ENCODE measurements at regions not wholly inside any gene's neighbourhood (a gene's known extent, or its start where the extent isn't known, plus 50 kb on each side); places are given as distances from the start of the nearest gene placed in this dataset.

DNA sequence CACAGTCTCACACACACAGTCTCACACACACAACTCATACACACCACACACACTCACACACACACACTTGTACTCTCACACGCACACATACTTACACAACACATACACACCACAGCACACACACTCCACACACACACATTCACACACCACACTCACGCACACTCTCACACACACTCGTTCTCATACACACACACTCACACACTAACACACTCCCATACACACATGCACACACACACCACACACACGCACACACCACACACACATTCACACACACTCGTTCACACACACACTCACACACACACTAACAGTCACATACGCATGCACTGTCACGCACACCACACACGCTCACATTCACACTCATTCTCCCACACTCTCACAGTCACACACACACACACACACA, 109.8 kb downstream of the PRLHR start:
- no peaks in the 10 kb centered on the region for H3K9me3 ChIP-seq (ENCODE audit: control insufficient read depth in 2 of 2, low read length in 2 of 2)
- H3K4me1 ChIP-seq (ENCODE audit: control insufficient read depth in 2 of 2, insufficient read depth in 2 of 2, low read length in 2 of 2) = no peaks in the 10 kb centered on the region
- H3K9ac ChIP-seq (ENCODE audit: low read depth in 1 of 2, low read length in 2 of 2) = no peak overlapping the region
- H3K36me3 ChIP-seq (ENCODE audit: control insufficient read depth in 2 of 2, insufficient read depth in 2 of 2, low read length in 2 of 2) = no peaks in the 10 kb centered on the region
- no peaks in the 10 kb centered on the region for H3K27me3 ChIP-seq (ENCODE audit: control insufficient read depth in 2 of 2, insufficient read depth in 2 of 2, low read length in 2 of 2)
- no peak overlapping the region for H3K4me3 ChIP-seq (ENCODE audit: low read length in 2 of 2)
- no peak overlapping the region for H3K27ac ChIP-seq (ENCODE audit: low read depth in 2 of 2, low read length in 2 of 2)

DNA sequence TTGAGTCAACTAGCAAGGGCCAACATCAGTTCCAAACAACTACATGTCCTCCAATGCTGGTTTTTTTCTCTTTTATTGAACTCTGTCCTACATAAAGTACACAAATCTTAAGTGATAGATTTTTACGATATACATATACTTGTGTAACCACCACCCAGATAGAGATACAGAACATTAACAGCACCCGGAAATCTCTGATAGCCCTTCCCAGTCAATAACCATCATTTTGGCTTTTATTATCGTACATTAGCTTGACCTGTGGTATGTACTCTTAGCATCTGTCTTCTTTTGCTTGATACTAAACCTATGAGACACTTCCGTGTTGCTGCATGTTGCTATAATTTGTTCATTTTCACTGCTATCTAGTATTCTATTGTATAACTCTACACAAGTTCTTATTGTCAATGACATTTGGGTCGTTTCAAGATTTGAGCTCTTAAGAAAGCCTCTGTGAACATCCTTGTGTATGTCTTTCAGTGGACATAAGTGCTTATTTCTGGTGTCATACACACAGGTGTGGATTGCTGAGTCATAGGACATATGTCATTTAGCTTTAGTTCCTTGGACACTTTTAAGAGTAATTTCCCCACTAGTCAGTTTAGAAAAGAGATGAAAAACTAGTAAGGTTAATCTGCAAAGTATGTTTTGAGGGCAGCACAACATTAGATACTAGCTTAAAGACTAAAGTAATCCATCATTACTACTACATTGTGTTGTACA, 111.1 kb downstream of the PRLHR start:
- no peaks in the 10 kb centered on the region for H3K4me1 ChIP-seq (ENCODE audit: control insufficient read depth in 2 of 2, insufficient read depth in 2 of 2, low read length in 2 of 2)
- H3K4me3 ChIP-seq (ENCODE audit: low read length in 2 of 2) = no peak overlapping the region
- no peaks in the 10 kb centered on the region for H3K27me3 ChIP-seq (ENCODE audit: control insufficient read depth in 2 of 2, insufficient read depth in 2 of 2, low read length in 2 of 2)
- H3K27ac ChIP-seq (ENCODE audit: low read depth in 2 of 2, low read length in 2 of 2) = no peak overlapping the region
- no peak overlapping the region for H3K9ac ChIP-seq (ENCODE audit: low read depth in 1 of 2, low read length in 2 of 2)
- no peaks in the 10 kb centered on the region for H3K9me3 ChIP-seq (ENCODE audit: control insufficient read depth in 2 of 2, low read length in 2 of 2)
- H3K36me3 ChIP-seq (ENCODE audit: control insufficient read depth in 2 of 2, insufficient read depth in 2 of 2, low read length in 2 of 2) = no peaks in the 10 kb centered on the region

DNA sequence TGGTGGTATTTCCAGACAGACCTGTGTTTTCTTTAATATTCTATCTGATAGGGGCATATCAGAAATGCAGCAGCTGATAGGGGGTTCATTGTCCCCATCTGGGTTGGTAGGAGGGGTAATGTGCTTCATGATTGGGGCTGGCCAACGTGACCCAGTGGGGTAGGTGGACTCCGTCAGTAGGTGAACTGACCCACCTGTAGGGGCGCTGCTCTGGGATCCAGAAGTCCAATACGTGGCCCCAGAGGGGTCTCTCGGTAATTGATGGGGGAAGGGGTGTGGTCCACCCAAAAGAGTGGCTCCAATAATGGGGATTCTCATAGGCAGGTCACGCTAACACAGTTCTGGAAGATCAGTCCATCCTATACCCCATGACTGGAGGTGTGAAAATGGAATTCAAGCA, 112.0 kb downstream of the PRLHR start:
- no peaks in the 10 kb centered on the region for H3K36me3 ChIP-seq (ENCODE audit: control insufficient read depth in 2 of 2, insufficient read depth in 2 of 2, low read length in 2 of 2)
- no peaks in the 10 kb centered on the region for H3K9me3 ChIP-seq (ENCODE audit: control insufficient read depth in 2 of 2, low read length in 2 of 2)
- no peaks in the 10 kb centered on the region for H3K27me3 ChIP-seq (ENCODE audit: control insufficient read depth in 2 of 2, insufficient read depth in 2 of 2, low read length in 2 of 2)
- no peak overlapping the region for H3K9ac ChIP-seq (ENCODE audit: low read depth in 1 of 2, low read length in 2 of 2)
- no peak overlapping the region for H3K4me3 ChIP-seq (ENCODE audit: low read length in 2 of 2)
- H3K4me1 ChIP-seq (ENCODE audit: control insufficient read depth in 2 of 2, insufficient read depth in 2 of 2, low read length in 2 of 2) = no peaks in the 10 kb centered on the region
- H3K27ac ChIP-seq (ENCODE audit: low read depth in 2 of 2, low read length in 2 of 2) = no peak overlapping the region

DNA sequence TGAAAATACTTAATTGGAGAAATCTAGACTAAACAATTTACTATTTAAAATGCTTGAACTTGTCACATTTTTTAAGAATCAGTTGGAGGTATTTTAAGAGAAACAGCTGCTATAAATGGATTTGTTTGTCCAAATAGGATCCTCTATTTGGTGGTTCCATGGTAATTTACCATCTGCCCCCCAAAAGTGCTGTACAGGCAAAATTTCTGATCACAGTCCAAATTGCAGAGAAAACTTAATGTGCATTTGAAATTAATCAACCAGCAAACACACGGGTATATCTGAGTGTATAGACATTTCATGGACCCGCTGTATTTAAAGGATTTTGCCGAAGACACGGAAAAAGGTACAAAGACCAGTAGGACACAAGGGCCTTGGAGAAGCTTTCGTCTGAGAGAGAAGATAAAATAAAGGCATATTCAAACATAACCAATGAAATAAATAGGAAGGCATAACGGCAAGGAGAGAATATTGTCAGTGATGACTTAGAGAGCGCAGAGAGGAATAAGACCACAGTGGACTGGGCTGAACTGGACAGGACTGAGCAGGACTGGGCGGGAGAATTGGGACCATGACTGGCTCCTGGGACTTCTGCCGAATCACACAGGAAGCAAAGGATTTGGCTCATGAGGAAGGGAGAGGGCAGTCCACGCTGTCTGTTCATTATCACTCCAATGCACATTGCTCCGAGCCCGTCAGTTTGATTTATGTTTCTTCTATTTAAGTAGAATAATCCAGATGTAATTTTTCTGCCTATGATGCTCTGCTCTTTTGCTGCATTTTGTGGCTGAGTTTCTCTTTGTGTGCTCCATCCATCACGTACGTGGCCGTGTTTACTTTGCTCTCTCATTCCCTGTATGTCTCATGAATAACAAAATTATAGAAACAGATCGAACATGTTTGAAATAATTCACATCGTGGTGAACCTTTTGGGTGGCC, 112.8 kb downstream of the PRLHR start:
- H3K9me3 ChIP-seq (ENCODE audit: control insufficient read depth in 2 of 2, low read length in 2 of 2) = no peaks in the 10 kb centered on the region
- no peaks in the 10 kb centered on the region for H3K27me3 ChIP-seq (ENCODE audit: control insufficient read depth in 2 of 2, insufficient read depth in 2 of 2, low read length in 2 of 2)
- no peak overlapping the region for H3K9ac ChIP-seq (ENCODE audit: low read depth in 1 of 2, low read length in 2 of 2)
- H3K27ac ChIP-seq (ENCODE audit: low read depth in 2 of 2, low read length in 2 of 2) = no peak overlapping the region
- H3K4me1 ChIP-seq (ENCODE audit: control insufficient read depth in 2 of 2, insufficient read depth in 2 of 2, low read length in 2 of 2) = no peaks in the 10 kb centered on the region
- H3K4me3 ChIP-seq (ENCODE audit: low read length in 2 of 2) = no peak overlapping the region
- no peaks in the 10 kb centered on the region for H3K36me3 ChIP-seq (ENCODE audit: control insufficient read depth in 2 of 2, insufficient read depth in 2 of 2, low read length in 2 of 2)

DNA sequence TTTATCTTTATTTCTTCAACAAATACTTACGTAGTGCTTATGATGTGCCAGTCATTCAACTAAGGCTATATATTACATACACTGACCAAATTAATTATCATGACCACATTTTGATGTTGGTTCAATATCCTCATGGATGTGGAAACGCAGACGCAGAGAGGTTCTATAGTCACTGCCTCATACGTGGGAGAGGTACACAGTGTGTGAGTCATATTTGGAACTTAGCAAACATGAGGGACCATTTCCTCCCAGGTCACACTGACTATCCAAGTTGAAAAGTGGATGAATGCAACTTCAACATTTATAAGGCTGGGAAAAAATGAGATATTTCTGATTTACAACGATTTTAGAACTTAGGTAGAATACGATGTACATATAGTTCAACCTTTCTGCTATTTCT, 113.6 kb downstream of the PRLHR start:
- Histone ChIP-seq H3K9me3 (ENCODE audit: control insufficient read depth in 2 of 2, low read length in 2 of 2) (no peaks in the 10 kb centered on the region), H3K27me3 (ENCODE audit: control insufficient read depth in 2 of 2, insufficient read depth in 2 of 2, low read length in 2 of 2) (no peaks in the 10 kb centered on the region), H3K4me3 (ENCODE audit: low read length in 2 of 2) (no peak overlapping the region), H3K4me1 (ENCODE audit: control insufficient read depth in 2 of 2, insufficient read depth in 2 of 2, low read length in 2 of 2) (no peaks in the 10 kb centered on the region), H3K27ac (ENCODE audit: low read depth in 2 of 2, low read length in 2 of 2) (no peak overlapping the region), H3K9ac (ENCODE audit: low read depth in 1 of 2, low read length in 2 of 2) (no peak overlapping the region), H3K36me3 (ENCODE audit: control insufficient read depth in 2 of 2, insufficient read depth in 2 of 2, low read length in 2 of 2) (no peaks in the 10 kb centered on the region)

DNA sequence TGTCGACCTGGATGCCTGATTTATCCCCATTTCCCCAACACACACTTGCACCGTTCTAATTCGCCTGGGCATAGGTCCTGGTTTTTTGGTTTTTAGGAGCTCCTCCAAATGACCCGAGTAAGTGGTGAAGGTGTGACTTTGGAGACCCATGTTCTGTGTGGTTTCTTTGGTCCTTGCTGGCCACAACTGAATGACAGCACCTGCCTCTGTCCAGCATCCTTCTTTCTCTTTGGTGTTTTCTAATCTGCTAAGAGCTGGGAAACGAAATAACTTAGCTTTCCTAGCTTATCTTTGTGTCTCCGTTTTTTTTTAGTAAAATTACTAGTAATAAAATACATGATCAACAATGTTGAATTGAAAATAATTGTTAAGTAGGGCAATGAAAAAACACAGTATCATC, 120.2 kb downstream of the PRLHR start:
- Histone ChIP-seq H3K9ac (ENCODE audit: low read depth in 1 of 2, low read length in 2 of 2) (no peak overlapping the region), H3K36me3 (ENCODE audit: control insufficient read depth in 2 of 2, insufficient read depth in 2 of 2, low read length in 2 of 2) (no peaks in the 10 kb centered on the region), H3K9me3 (ENCODE audit: control insufficient read depth in 2 of 2, low read length in 2 of 2) (peaks cover 0 to 4% of the 10 kb centered on the region in 2 donors), H3K4me3 (ENCODE audit: low read length in 2 of 2) (no peak overlapping the region), H3K27me3 (ENCODE audit: control insufficient read depth in 2 of 2, insufficient read depth in 2 of 2, low read length in 2 of 2) (no peaks in the 10 kb centered on the region), H3K27ac (ENCODE audit: low read depth in 2 of 2, low read length in 2 of 2) (no peak overlapping the region), H3K4me1 (ENCODE audit: control insufficient read depth in 2 of 2, insufficient read depth in 2 of 2, low read length in 2 of 2) (no peaks in the 10 kb centered on the region)

DNA sequence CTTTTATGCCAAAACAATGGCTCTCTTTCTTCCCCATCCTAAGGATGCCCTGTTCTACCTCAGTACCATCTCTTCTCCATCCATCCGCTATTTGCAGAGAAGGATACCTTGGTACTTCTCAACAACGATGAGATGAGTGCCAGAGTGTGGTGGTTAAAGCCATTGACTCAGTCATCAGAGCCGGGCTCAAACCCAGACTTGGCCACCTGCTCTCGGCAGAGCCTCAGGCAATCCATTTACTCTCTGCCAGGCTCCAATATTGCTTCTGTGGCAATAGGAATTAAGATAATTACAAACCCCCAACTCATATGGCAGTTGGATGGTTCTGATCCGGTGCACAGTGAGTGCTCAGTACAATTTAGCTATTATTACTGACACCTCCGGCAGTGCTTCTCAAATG, 121.3 kb downstream of the PRLHR start:
- no peaks in the 10 kb centered on the region for H3K4me1 ChIP-seq (ENCODE audit: control insufficient read depth in 2 of 2, insufficient read depth in 2 of 2, low read length in 2 of 2)
- peaks cover 0 to 4% of the 10 kb centered on the region in 2 donors for H3K27me3 ChIP-seq (ENCODE audit: control insufficient read depth in 2 of 2, insufficient read depth in 2 of 2, low read length in 2 of 2)
- H3K27ac ChIP-seq (ENCODE audit: low read depth in 2 of 2, low read length in 2 of 2) = no peak overlapping the region
- H3K4me3 ChIP-seq (ENCODE audit: low read length in 2 of 2) = no peak overlapping the region
- peaks cover 0 to 4% of the 10 kb centered on the region in 2 donors for H3K9me3 ChIP-seq (ENCODE audit: control insufficient read depth in 2 of 2, low read length in 2 of 2)
- no peak overlapping the region for H3K9ac ChIP-seq (ENCODE audit: low read depth in 1 of 2, low read length in 2 of 2)
- H3K36me3 ChIP-seq (ENCODE audit: control insufficient read depth in 2 of 2, insufficient read depth in 2 of 2, low read length in 2 of 2) = no peaks in the 10 kb centered on the region

DNA sequence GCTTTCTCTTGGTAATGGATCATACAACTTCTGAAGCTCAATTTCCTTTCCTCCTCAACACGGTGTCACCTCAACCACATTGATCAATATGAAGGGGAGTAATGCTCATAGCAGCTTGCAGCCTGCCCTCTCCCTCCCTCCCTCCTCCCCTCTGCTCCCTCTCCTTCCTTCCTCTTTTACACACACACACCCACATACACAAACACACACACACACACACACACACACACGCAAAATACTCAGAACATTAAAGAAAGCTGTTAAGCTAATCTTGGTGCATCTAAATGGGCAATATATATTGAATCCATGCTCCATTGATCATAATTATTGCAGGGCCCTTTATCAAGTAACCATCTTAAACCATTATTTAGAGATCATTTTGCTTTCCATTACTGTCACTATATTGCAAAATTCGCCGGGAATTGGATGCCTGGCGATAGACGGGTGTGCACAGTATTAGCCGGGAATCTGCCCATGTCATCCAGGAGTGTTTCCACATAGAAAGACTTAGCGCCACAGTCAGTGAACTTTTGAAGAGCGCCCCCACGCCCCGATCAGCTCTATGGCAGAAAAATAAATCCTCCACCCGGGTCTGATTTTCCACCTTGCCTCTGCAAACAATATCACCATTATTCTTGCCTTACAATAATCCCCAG, 122.0 kb downstream of the PRLHR start:
- H3K9me3 ChIP-seq (ENCODE audit: control insufficient read depth in 2 of 2, low read length in 2 of 2) = peaks cover 0 to 4% of the 10 kb centered on the region in 2 donors
- no peak overlapping the region for H3K9ac ChIP-seq (ENCODE audit: low read depth in 1 of 2, low read length in 2 of 2)

DNA sequence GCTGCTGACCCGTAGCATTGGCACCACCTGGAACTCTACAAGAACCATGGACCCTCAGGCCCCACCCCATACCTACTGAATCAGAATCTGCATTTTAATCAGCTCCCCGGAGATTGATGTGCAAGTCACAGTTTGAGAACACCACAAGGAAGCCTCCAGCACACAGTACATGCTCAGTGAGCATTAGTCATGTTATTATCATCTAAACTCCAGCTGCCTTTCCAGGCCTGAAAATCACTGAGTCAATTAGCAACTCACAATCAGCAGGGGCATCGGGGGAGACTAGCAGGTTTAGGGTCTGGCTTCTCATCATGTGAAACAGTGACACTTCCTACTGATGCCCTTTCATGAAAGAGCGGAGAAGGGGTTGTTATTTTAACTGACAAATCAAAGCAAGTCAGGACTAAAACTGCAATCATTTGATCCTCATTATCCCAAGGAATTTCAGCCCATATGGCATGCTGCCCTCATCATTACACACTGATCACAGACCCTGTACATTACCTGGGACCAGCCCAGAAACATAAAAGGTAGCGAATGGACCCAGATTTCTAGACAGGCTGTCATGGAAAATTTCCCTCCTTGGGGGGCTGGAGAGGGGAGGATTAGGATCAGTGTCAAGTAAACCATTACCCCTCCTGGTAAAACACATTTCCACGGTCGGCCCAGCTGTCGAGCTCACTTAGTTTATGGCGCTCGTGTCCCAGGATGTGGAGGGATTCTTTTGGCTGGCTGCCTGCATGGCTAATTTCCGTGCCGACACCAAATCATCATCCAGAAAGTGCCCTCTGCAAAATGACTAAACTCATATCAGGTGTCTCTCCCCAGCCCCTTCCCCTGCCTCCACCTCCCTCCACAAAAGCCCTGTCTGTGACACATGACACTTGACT, 122.8 kb downstream of the PRLHR start:
- no peaks in the 10 kb centered on the region for H3K36me3 ChIP-seq (ENCODE audit: control insufficient read depth in 2 of 2, insufficient read depth in 2 of 2, low read length in 2 of 2)
- no peaks in the 10 kb centered on the region for H3K4me1 ChIP-seq (ENCODE audit: control insufficient read depth in 2 of 2, insufficient read depth in 2 of 2, low read length in 2 of 2)
- H3K4me3 ChIP-seq (ENCODE audit: low read length in 2 of 2) = no peak overlapping the region
- H3K9me3 ChIP-seq (ENCODE audit: control insufficient read depth in 2 of 2, low read length in 2 of 2) = peaks cover 0 to 4% of the 10 kb centered on the region in 2 donors
- peaks cover 0 to 4% of the 10 kb centered on the region in 2 donors for H3K27me3 ChIP-seq (ENCODE audit: control insufficient read depth in 2 of 2, insufficient read depth in 2 of 2, low read length in 2 of 2)
- no peak overlapping the region for H3K27ac ChIP-seq (ENCODE audit: low read depth in 2 of 2, low read length in 2 of 2)
- H3K9ac ChIP-seq (ENCODE audit: low read depth in 1 of 2, low read length in 2 of 2) = no peak overlapping the region

More for the DNA sequence above, 122.0 kb downstream of the PRLHR start:
- H3K4me1 ChIP-seq (ENCODE audit: control insufficient read depth in 2 of 2, insufficient read depth in 2 of 2, low read length in 2 of 2) = no peaks in the 10 kb centered on the region
- H3K36me3 ChIP-seq (ENCODE audit: control insufficient read depth in 2 of 2, insufficient read depth in 2 of 2, low read length in 2 of 2) = no peaks in the 10 kb centered on the region
- peaks cover 0 to 4% of the 10 kb centered on the region in 2 donors for H3K27me3 ChIP-seq (ENCODE audit: control insufficient read depth in 2 of 2, insufficient read depth in 2 of 2, low read length in 2 of 2)
- H3K4me3 ChIP-seq (ENCODE audit: low read length in 2 of 2) = no peak overlapping the region
- no peak overlapping the region for H3K27ac ChIP-seq (ENCODE audit: low read depth in 2 of 2, low read length in 2 of 2)
